ENCODE measurements at regions not wholly inside any gene's neighbourhood (a gene's known extent, or its start where the extent isn't known, plus 50 kb on each side); places are given as distances from the start of the nearest gene placed in this dataset.

DNA sequence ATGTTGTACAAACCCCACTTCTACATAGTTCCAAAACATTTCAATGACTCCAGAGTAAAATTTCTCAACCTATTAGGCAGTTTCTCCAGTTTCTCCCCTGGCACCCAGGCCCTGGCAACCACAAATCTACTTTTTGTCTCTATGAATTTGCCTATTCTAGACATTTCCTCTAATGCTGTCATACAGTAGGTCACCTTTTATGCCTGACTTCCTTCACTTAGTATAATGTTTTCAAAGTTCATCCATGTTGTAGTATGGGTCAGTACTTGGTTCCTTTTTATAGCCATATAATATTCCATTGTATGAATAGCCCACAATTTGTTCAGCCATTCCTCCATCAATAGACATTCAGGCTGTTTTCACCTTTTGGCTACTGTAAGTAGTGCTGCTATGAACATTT lies 67.0 kb downstream of the SPRING1 start (continued):
- no peak for TF ChIP-seq TAF7 (optimal IDR thresholded peaks at IDR 0.05; ENCODE audit: borderline replicate concordance, low read depth, low read length)

All from H1 (cell line).